Endothelial cell of umbilical vein (primary cell): ENCODE measurements at regions not wholly inside any gene's neighbourhood (a gene's known extent, or its start where the extent isn't known, plus 50 kb on each side); places are given as distances from the start of the nearest gene placed in this dataset.

Source experiments
- EZH2 ChIP-seq: IDR thresholded peaks from 2 replicates; pipeline ENCODE4 v1.6.1; 2012; ENCODE audit warnings: borderline replicate concordance, low read depth, mild to moderate bottlenecking, moderate library complexity, low read length, inconsistent platforms; ENCODE audit not compliant: severe bottlenecking
- FOS ChIP-seq: IDR thresholded peaks from 2 replicates; pipeline ENCODE4 v1.6.1; 2011; ENCODE audit warnings: mild to moderate bottlenecking, low read length, moderate library complexity, borderline replicate concordance; ENCODE audit not compliant: insufficient read depth
- MYC ChIP-seq: IDR thresholded peaks from one replicate; pipeline ENCODE4 v1.6.1; 2011; ENCODE audit warnings: mild to moderate bottlenecking, low read depth, low read length
- POLR2A ChIP-seq: IDR thresholded peaks from 2 replicates; pipeline ENCODE4 v1.6.1; 2012; ENCODE audit warnings: low read depth, mild to moderate bottlenecking, control low read depth, low read length
- POLR2AphosphoS5 ChIP-seq: IDR thresholded peaks from 2 replicates; pipeline ENCODE4 v1.6.1; 2012; ENCODE audit warnings: low read depth, mild to moderate bottlenecking, control low read depth, low read length, moderate library complexity; ENCODE audit not compliant: insufficient read depth
- TF ChIP-seq, protein P1 (sequence below), 2 donors: IDR thresholded peaks; 1 replicate in 1 of 2; 2 replicates in 1 of 2; pipeline ENCODE4 v1.5.1; 2011; ENCODE audit warnings: low read length in 2 of 2, mild to moderate bottlenecking in 2 of 2, moderate library complexity in 2 of 2, control low read depth in 1 of 2, inconsistent platforms in 1 of 2, low read depth in 1 of 2; ENCODE audit not compliant: insufficient read depth in 1 of 2; ENCODE audit errors: extremely low read depth in 1 of 2

DNA sequence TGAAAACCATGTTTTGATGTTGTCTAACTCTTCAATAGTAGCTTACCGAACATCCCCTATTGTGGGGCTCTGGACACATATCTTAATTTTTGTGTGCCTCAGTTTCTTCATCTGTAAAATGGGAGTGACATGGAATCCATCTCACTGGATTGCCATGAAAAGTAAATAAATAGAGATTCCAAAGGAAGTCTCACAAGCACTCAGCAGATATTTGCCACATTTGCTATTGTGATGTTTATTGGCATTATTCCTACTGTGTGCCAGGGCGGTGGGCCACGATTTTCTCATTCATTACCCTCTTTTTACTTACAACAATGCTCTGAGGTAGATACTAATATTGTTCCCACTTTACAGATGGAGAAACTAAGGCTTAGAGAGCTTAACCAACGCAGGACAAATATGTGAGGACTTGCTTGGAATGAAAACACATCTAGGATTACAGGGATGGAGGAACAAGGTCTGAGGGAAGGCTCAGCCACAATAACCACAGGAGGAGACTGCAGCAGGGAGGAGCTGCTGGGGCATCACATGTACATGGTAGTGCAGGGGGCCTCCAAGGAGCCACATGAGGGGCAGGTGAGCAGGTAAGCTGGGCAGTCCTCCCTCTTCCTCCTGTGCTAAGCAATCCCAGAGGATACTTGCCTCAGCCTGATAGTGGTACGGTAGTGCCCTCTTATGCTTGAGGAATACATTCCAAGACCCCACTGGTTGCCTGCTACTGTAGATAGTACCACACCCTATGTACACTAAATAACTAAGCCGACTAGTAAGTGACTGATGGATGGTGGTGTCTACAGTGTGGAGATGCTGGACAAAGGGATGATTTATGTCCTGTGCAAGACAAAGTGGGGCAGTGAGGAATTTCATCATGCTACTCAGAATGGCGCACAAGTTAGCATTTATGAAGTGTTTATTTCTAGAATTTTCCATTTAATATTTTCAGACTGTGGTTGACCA is 176.9 kb downstream of the FOXA2 start:
- TF ChIP-seq, protein P1, sequence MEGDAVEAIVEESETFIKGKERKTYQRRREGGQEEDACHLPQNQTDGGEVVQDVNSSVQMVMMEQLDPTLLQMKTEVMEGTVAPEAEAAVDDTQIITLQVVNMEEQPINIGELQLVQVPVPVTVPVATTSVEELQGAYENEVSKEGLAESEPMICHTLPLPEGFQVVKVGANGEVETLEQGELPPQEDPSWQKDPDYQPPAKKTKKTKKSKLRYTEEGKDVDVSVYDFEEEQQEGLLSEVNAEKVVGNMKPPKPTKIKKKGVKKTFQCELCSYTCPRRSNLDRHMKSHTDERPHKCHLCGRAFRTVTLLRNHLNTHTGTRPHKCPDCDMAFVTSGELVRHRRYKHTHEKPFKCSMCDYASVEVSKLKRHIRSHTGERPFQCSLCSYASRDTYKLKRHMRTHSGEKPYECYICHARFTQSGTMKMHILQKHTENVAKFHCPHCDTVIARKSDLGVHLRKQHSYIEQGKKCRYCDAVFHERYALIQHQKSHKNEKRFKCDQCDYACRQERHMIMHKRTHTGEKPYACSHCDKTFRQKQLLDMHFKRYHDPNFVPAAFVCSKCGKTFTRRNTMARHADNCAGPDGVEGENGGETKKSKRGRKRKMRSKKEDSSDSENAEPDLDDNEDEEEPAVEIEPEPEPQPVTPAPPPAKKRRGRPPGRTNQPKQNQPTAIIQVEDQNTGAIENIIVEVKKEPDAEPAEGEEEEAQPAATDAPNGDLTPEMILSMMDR (IDR thresholded peaks at IDR 0.05; ENCODE audit: extremely low read depth in 1 of 2, insufficient read depth in 1 of 2, low read depth in 1 of 2, low read length in 2 of 2): no peak
- TF ChIP-seq POLR2AphosphoS5 (no peak), POLR2A (no peak), EZH2 (no peak), MYC (no peak), FOS (no peak)
